ENCODE measurements at regions not wholly inside any gene's neighbourhood (a gene's known extent, or its start where the extent isn't known, plus 50 kb on each side); places are given as distances from the start of the nearest gene placed in this dataset.

- no peaks in the 10 kb centered on the region for H3K27me3 ChIP-seq (ENCODE audit: control insufficient read depth, insufficient read depth, low read length)
- H3K27ac ChIP-seq (ENCODE audit: insufficient read depth, low read length, poor library complexity, severe bottlenecking) = no peak overlapping the region
- peak overlapping the region; percentile 10 for H3K4me3 ChIP-seq (ENCODE audit: low read depth, low read length)
- Mint-ChIP-seq H3K9me3 (no peaks in the 10 kb centered on the region), H3K27me3 (no peaks in the 10 kb centered on the region), H3K4me1 (peaks cover 9 to 54% (median 37%) of the 10 kb centered on the region in 4 donors), H3K4me3 (peak overlapping the region in 2 of 4 donors; percentile 17 to 32), H3K27ac (peak overlapping the region; percentile 36 to 92 (median 71)), H3K36me3 (peaks cover 37% of the 10 kb centered on the region)
- peaks cover 10% of the 10 kb centered on the region for H3K4me1 ChIP-seq (ENCODE audit: control insufficient read depth, insufficient read depth, low read length, poor library complexity, severe bottlenecking)
- no peaks in the 10 kb centered on the region for H3K9me3 ChIP-seq (ENCODE audit: control insufficient read depth in 2 of 2, low read length in 2 of 2)
- ATAC-seq (ENCODE audit: low read depth in 2 of 2) = peak; percentile 32 to 61
- H3K36me3 ChIP-seq (ENCODE audit: control insufficient read depth, insufficient read depth, low read length) = peaks cover 9% of the 10 kb centered on the region
- DNase-seq = peak in 1 of 3 donors; percentile 82
These were observed 92.1 kb upstream of the NEDD9 start for GRCh38 chr6:11324453-11325015.

- Mint-ChIP-seq H3K27me3 (no peaks in the 10 kb centered on the region), H3K27ac (peak overlapping the region in 2 of 3 donors; percentile 36 to 71), H3K36me3 (peaks cover 40% of the 10 kb centered on the region), H3K4me3 (no peak overlapping the region), H3K9me3 (no peaks in the 10 kb centered on the region), H3K4me1 (peaks cover 9 to 55% (median 41%) of the 10 kb centered on the region in 4 donors)
- DNase-seq = no peak
- H3K36me3 ChIP-seq (ENCODE audit: control insufficient read depth, insufficient read depth, low read length) = peaks cover 9% of the 10 kb centered on the region
- no peaks in the 10 kb centered on the region for H3K9me3 ChIP-seq (ENCODE audit: control insufficient read depth in 2 of 2, low read length in 2 of 2)
- no peaks in the 10 kb centered on the region for H3K27me3 ChIP-seq (ENCODE audit: control insufficient read depth, insufficient read depth, low read length)
- ATAC-seq (ENCODE audit: low read depth in 2 of 2) = peak; percentile 12 to 29
- no peak overlapping the region for H3K27ac ChIP-seq (ENCODE audit: insufficient read depth, low read length, poor library complexity, severe bottlenecking)
- no peak overlapping the region for H3K4me3 ChIP-seq (ENCODE audit: low read depth, low read length)
- H3K4me1 ChIP-seq (ENCODE audit: control insufficient read depth, insufficient read depth, low read length, poor library complexity, severe bottlenecking) = peaks cover 14% of the 10 kb centered on the region
These were observed 91.4 kb upstream of the NEDD9 start for GRCh38 chr6:11323666-11324452.

DNA sequence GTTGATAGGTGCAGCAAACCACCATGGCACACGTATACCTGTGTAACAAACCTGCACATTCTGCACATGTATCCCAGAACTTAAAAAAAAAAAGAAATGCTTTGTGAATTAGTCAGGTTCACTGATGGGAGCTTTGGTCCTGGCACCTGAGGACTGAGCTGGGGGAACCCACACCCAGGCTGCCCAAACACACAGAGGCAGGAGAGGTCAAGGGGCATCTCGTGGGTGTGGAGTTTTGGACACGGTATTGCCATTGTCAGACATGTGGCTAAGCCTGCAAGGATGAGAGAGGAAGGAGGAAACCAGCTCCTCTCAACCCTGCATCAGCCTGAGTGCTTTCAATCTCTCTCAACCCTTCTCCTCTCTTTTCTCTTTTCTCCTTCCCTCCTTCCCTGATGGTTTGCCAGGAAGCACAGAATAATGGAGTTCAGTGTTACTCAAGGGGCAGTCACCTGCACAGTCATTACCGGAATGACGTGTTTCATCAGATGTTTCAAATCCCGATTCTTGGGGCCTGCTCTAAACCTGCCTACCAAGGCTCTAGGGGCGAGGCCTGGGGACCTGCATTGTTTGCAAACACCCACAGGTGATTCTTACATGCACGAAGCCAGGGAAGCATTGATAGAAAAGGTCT lies 89.9 kb upstream of the NEDD9 start:
- no peak for ATAC-seq (ENCODE audit: low read depth in 2 of 2)
- DNase-seq = no peak
- Histone ChIP-seq H3K27me3 (ENCODE audit: control insufficient read depth, insufficient read depth, low read length) (no peaks in the 10 kb centered on the region), H3K4me3 (ENCODE audit: low read depth, low read length) (no peak overlapping the region), H3K36me3 (ENCODE audit: control insufficient read depth, insufficient read depth, low read length) (peaks cover under 1% of the 10 kb centered on the region), H3K4me1 (ENCODE audit: control insufficient read depth, insufficient read depth, low read length, poor library complexity, severe bottlenecking) (peaks cover 29% of the 10 kb centered on the region), H3K27ac (ENCODE audit: insufficient read depth, low read length, poor library complexity, severe bottlenecking) (no peak overlapping the region), H3K9me3 (ENCODE audit: control insufficient read depth in 2 of 2, low read length in 2 of 2) (no peaks in the 10 kb centered on the region)
- peak overlapping the region; percentile 39 to 82 (median 73) for H3K27ac Mint-ChIP-seq
- H3K9me3 Mint-ChIP-seq = peaks cover 0 to 2% (median 0%) of the 10 kb centered on the region in 7 donors
- no peak overlapping the region for H3K4me3 Mint-ChIP-seq
- peaks cover 20 to 60% (median 47%) of the 10 kb centered on the region in 4 donors for H3K4me1 Mint-ChIP-seq
- no peaks in the 10 kb centered on the region for H3K27me3 Mint-ChIP-seq
- peaks cover 36% of the 10 kb centered on the region for H3K36me3 Mint-ChIP-seq

DNA sequence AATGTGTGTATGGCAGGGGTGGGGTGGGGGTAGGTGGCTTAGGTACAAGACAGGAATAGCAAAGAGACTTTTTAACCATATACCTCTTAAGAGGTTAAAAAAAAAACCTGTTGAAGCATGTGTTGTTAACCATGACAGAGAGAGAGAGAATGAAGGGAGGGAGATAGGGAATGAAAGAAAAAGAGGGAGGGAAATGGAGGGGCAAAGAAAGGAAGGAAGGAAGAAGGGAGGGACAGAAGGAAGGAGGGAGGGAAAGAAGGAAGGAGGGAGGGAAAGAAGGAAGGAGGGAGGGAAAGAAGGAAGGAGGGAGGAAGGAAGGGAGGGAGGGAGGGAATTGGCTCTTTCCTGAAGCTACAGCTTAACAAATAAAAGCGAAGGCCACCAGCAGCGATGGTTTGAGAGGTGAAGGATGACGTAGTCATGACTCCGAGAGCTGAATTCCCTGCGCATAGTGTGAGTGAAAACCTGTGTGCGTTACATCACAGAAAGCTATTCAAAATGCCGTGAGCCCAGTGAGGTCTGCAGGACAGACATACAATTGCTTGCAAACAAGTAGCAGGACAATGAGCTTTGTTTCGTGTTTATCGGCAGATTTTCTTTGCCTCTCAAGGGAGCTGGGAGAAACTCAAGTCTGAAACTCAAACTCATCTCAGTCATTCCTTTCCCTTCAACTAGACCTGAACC lies 88.6 kb upstream of the NEDD9 start:
- H3K4me3 Mint-ChIP-seq = no peak overlapping the region
- ATAC-seq (ENCODE audit: low read depth in 2 of 2) = no peak
- H3K27ac ChIP-seq (ENCODE audit: insufficient read depth, low read length, poor library complexity, severe bottlenecking) = no peak overlapping the region
- peaks cover 3% of the 10 kb centered on the region for H3K36me3 ChIP-seq (ENCODE audit: control insufficient read depth, insufficient read depth, low read length)
- peaks cover 45% of the 10 kb centered on the region for H3K36me3 Mint-ChIP-seq
- peaks cover 0 to 2% (median 0%) of the 10 kb centered on the region in 7 donors for H3K9me3 Mint-ChIP-seq
- no peaks in the 10 kb centered on the region for H3K27me3 Mint-ChIP-seq
- H3K4me1 ChIP-seq (ENCODE audit: control insufficient read depth, insufficient read depth, low read length, poor library complexity, severe bottlenecking) = peaks cover 30% of the 10 kb centered on the region
- DNase-seq = no peak
- H3K27me3 ChIP-seq (ENCODE audit: control insufficient read depth, insufficient read depth, low read length) = no peaks in the 10 kb centered on the region
- no peak overlapping the region for H3K4me3 ChIP-seq (ENCODE audit: low read depth, low read length)
- H3K4me1 Mint-ChIP-seq = peaks cover 20 to 68% (median 45%) of the 10 kb centered on the region in 4 donors
- H3K27ac Mint-ChIP-seq = peak overlapping the region; percentile 24 to 88 (median 68)
- H3K9me3 ChIP-seq (ENCODE audit: control insufficient read depth in 2 of 2, low read length in 2 of 2) = no peaks in the 10 kb centered on the region

DNA sequence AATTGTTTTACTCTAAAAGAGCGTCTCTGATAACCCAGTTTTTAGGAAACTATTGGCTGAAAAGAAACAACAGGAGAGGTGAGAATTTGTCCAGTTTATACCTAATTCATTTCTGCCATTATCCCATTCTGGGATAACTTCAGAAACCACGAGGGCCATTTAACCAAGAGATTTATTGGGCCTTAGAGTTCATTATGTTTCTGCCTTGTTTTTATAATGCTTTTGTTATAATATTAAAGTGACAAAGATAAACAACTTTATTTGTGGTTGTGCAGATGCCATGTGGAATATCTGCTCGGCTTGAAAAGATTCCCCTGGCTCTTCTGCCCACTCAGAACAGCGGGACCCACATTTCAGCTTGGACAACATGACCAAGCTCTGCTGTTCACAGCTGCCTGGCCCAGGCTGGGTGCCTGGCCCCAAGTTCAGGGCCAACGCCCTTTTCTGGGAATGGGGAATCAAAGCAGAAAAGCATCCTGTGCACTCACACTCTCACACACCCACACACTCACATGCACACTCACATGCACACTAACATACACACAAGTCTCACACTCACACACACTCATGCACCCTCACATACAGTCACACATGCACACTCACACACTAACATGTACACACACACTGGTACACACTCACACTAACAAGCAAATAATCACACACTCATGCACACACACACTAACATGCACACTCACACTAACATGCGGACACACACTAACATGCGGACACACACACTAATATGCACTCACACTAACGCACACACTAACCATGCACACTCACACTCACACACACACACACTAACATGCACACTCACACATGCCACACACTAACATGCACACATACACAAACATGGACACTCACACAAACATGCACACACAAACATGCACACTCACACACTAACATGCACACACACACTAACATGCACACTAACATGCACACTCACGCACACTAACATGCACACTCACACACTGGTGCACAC lies 86.7 kb upstream of the NEDD9 start:
- Histone ChIP-seq H3K4me3 (ENCODE audit: low read depth, low read length) (peak overlapping the region; percentile 26), H3K36me3 (ENCODE audit: control insufficient read depth, insufficient read depth, low read length) (peaks cover 3% of the 10 kb centered on the region), H3K27me3 (ENCODE audit: control insufficient read depth, insufficient read depth, low read length) (no peaks in the 10 kb centered on the region), H3K9me3 (ENCODE audit: control insufficient read depth in 2 of 2, low read length in 2 of 2) (no peaks in the 10 kb centered on the region), H3K27ac (ENCODE audit: insufficient read depth, low read length, poor library complexity, severe bottlenecking) (peak overlapping the region; percentile 87), H3K4me1 (ENCODE audit: control insufficient read depth, insufficient read depth, low read length, poor library complexity, severe bottlenecking) (peaks cover 20% of the 10 kb centered on the region)
- ATAC-seq (ENCODE audit: low read depth in 2 of 2) (no peak), DNase-seq (peak in 1 of 3 donors; percentile 50)
- Mint-ChIP-seq H3K27ac (peak overlapping the region; percentile 54 to 88 (median 86)), H3K4me3 (peak overlapping the region; percentile 46 to 68 (median 52)), H3K9me3 (peaks cover 0 to 2% (median 0%) of the 10 kb centered on the region in 7 donors), H3K36me3 (peaks cover 46% of the 10 kb centered on the region), H3K4me1 (peaks cover 11 to 54% (median 36%) of the 10 kb centered on the region in 4 donors), H3K27me3 (no peaks in the 10 kb centered on the region)

GRCh38 chr6:11317885-11318771 lies 85.7 kb upstream of the NEDD9 start:
- peaks cover 50% of the 10 kb centered on the region for H3K36me3 Mint-ChIP-seq
- H3K4me1 Mint-ChIP-seq = peaks cover 10 to 49% (median 36%) of the 10 kb centered on the region in 4 donors

More at GRCh38 chr6:11317885-11318771, 85.7 kb upstream of the NEDD9 start:
- Histone ChIP-seq H3K9me3 (ENCODE audit: control insufficient read depth in 2 of 2, low read length in 2 of 2) (no peaks in the 10 kb centered on the region), H3K27me3 (ENCODE audit: control insufficient read depth, insufficient read depth, low read length) (no peaks in the 10 kb centered on the region), H3K4me1 (ENCODE audit: control insufficient read depth, insufficient read depth, low read length, poor library complexity, severe bottlenecking) (peaks cover 20% of the 10 kb centered on the region), H3K4me3 (ENCODE audit: low read depth, low read length) (peak overlapping the region; percentile 26), H3K27ac (ENCODE audit: insufficient read depth, low read length, poor library complexity, severe bottlenecking) (peak overlapping the region; percentile 87), H3K36me3 (ENCODE audit: control insufficient read depth, insufficient read depth, low read length) (peaks cover 3% of the 10 kb centered on the region)
- DNase-seq = peak; percentile 69 to 91 (median 70)
- H3K9me3 Mint-ChIP-seq = peaks cover 0 to 2% (median 0%) of the 10 kb centered on the region in 7 donors
- H3K27me3 Mint-ChIP-seq = no peaks in the 10 kb centered on the region
- peak overlapping the region; percentile 54 to 88 (median 86) for H3K27ac Mint-ChIP-seq
- peak; percentile 92 to 95 for ATAC-seq (ENCODE audit: low read depth in 2 of 2)
- H3K4me3 Mint-ChIP-seq = peak overlapping the region; percentile 37 to 68 (median 48)

Measured in CD4-positive, CD25-positive, alpha-beta regulatory T cell (primary cell).